ENCODE measurements at regions not wholly inside any gene's neighbourhood (a gene's known extent, or its start where the extent isn't known, plus 50 kb on each side); places are given as distances from the start of the nearest gene placed in this dataset.

DNA sequence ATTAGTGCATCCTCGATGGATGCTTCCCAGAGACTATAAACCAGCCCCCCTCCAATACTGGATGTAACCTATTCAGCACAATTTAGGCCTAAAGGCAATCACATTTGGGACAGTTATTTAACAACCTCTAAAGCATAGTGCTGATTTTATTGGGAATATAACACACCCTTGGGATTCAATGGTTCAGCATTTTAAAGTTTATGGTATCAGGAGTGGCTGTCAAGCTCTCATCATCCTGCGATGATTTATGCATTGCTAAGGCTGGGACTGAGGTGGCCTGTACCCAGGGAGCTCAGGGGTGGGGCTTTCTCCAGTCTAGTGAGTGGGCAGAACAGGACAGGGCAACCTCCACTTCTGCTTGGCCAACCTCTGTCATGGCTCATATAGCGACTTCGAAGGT, 464.9 kb downstream of the INHBA start:
- no peaks in the 10 kb centered on the region for H3K4me1 ChIP-seq (ENCODE audit: control insufficient read depth, insufficient read depth, low read length)
- H3K9ac ChIP-seq (ENCODE audit: low read length), result no peak overlapping the region
- no peak overlapping the region for H3K4me3 ChIP-seq (ENCODE audit: low read depth, low read length)
- H3K9me3 ChIP-seq (ENCODE audit: control insufficient read depth, insufficient read depth, low read depth, low read length), result no peaks in the 10 kb centered on the region
- H3K36me3 ChIP-seq (ENCODE audit: control insufficient read depth, insufficient read depth, low read length), result no peaks in the 10 kb centered on the region
- H3K27ac ChIP-seq (ENCODE audit: low read depth, low read length), result no peak overlapping the region
- no peaks in the 10 kb centered on the region for H3K27me3 ChIP-seq (ENCODE audit: control insufficient read depth, insufficient read depth, low read length)

DNA sequence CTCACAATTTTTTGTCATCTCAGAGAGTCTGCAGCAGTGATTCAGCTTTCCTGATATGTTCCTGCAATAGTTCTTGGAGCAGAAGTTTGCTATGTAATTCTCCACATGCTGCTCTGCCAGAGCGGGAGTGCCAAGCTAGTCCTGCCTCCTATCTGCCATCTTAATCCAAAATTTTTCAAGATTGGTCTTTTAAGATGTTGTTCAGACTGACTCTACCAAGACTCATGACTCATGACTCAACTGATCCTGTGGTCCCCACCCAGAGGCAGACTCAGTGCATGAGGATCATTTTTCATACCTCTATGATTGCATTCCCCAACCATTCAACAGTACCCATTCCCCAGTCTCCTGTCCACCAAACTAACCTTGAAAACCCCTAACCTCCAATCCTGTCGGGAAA, 470.8 kb downstream of the INHBA start:
- Histone ChIP-seq H3K27ac (ENCODE audit: low read depth, low read length) (no peak overlapping the region), H3K4me1 (ENCODE audit: control insufficient read depth, insufficient read depth, low read length) (no peaks in the 10 kb centered on the region), H3K27me3 (ENCODE audit: control insufficient read depth, insufficient read depth, low read length) (no peaks in the 10 kb centered on the region), H3K36me3 (ENCODE audit: control insufficient read depth, insufficient read depth, low read length) (no peaks in the 10 kb centered on the region), H3K9me3 (ENCODE audit: control insufficient read depth, insufficient read depth, low read depth, low read length) (peaks cover 3% of the 10 kb centered on the region; the same call in 1 of the 2 replicates), H3K4me3 (ENCODE audit: low read depth, low read length) (no peak overlapping the region), H3K9ac (ENCODE audit: low read length) (no peak overlapping the region)

DNA sequence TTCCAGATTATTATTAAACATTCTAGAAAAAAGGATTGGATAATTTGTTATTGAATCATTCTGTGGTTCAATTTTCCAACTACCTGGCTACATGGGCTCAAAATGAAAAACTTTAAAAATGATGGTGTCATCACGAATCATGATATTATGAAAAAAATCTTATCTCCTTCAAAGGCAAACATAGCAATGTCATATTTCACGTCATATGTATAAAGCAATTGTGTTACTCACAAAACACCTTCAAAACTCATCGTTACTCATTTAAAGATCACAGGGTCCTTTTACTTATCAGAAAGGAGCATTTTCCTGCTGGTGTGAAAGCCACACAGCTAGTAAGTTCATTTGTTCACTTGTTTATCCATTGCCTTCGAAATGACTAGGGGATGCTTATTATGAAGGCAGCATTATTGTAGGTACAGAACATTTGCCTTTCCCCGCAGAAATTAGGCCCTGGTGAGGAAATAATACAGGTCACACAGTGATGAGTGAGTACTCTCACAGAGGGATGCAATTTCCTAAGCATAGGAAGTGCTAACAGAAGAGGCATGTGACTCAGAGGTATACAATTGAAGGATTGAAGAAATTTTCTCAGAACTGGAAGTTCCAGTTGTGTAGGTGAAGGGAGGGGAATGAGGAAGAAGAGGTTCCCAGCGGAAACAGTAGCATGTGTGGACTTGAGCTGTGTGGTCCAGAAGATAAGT, 478.7 kb downstream of the INHBA start:
- Histone ChIP-seq H3K9me3 (ENCODE audit: control insufficient read depth, insufficient read depth, low read depth, low read length) (no peaks in the 10 kb centered on the region), H3K36me3 (ENCODE audit: control insufficient read depth, insufficient read depth, low read length) (no peaks in the 10 kb centered on the region), H3K27ac (ENCODE audit: low read depth, low read length) (no peak overlapping the region), H3K4me3 (ENCODE audit: low read depth, low read length) (no peak overlapping the region), H3K9ac (ENCODE audit: low read length) (no peak overlapping the region), H3K27me3 (ENCODE audit: control insufficient read depth, insufficient read depth, low read length) (peaks cover 53% of the 10 kb centered on the region), H3K4me1 (ENCODE audit: control insufficient read depth, insufficient read depth, low read length) (peaks cover 1% of the 10 kb centered on the region; the same call in 1 of the 2 replicates)

DNA sequence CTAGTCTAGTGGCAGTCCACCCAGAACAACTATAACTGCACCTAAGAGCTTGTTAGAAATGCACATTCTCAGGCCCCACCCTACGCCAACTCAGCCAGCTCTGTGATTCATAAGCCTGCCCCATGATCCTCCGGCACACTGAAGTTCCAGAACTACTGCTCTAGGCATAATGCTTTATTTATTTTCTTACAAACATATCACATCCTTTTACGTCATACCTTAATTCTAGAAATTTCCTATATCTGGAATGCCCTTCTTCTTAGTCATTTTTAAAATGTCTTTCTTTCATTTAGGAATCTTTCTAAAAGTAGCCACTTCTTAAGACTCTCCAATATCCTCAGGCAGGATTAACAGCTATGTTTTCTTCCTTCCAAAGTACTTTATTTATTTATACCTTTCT, 480.1 kb downstream of the INHBA start:
- H3K4me3 ChIP-seq (ENCODE audit: low read depth, low read length), result no peak overlapping the region
- no peaks in the 10 kb centered on the region for H3K36me3 ChIP-seq (ENCODE audit: control insufficient read depth, insufficient read depth, low read length)
- H3K4me1 ChIP-seq (ENCODE audit: control insufficient read depth, insufficient read depth, low read length), result peaks cover 4% of the 10 kb centered on the region; the same call in 1 of the 2 replicates
- no peaks in the 10 kb centered on the region for H3K9me3 ChIP-seq (ENCODE audit: control insufficient read depth, insufficient read depth, low read depth, low read length)
- no peak overlapping the region for H3K27ac ChIP-seq (ENCODE audit: low read depth, low read length)
- peaks cover 67% of the 10 kb centered on the region for H3K27me3 ChIP-seq (ENCODE audit: control insufficient read depth, insufficient read depth, low read length)
- H3K9ac ChIP-seq (ENCODE audit: low read length), result no peak overlapping the region

DNA sequence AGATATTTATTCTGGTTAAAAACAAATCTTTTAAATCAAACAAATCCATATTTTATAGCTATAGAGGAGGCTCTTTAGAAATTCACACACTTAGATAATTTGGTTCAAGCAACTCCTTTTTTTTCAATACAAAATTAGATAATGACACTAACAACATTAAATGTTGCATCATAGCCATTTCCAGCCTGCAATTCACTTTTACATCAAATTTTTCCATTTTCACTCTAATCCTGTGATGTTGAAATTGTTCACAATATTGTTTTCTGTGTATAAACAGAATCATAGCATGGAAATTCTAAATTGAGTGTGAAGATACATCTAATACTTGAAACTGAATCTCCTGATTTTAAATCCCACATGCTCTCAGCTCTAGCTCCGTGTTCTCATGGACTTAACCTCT, 482.6 kb downstream of the INHBA start:
- Histone ChIP-seq H3K4me1 (ENCODE audit: control insufficient read depth, insufficient read depth, low read length) (peaks cover 4% of the 10 kb centered on the region; the same call in 1 of the 2 replicates), H3K4me3 (ENCODE audit: low read depth, low read length) (no peak overlapping the region), H3K9me3 (ENCODE audit: control insufficient read depth, insufficient read depth, low read depth, low read length) (no peaks in the 10 kb centered on the region), H3K9ac (ENCODE audit: low read length) (no peak overlapping the region), H3K27ac (ENCODE audit: low read depth, low read length) (no peak overlapping the region), H3K27me3 (ENCODE audit: control insufficient read depth, insufficient read depth, low read length) (peaks cover 85% of the 10 kb centered on the region), H3K36me3 (ENCODE audit: control insufficient read depth, insufficient read depth, low read length) (no peaks in the 10 kb centered on the region)

DNA sequence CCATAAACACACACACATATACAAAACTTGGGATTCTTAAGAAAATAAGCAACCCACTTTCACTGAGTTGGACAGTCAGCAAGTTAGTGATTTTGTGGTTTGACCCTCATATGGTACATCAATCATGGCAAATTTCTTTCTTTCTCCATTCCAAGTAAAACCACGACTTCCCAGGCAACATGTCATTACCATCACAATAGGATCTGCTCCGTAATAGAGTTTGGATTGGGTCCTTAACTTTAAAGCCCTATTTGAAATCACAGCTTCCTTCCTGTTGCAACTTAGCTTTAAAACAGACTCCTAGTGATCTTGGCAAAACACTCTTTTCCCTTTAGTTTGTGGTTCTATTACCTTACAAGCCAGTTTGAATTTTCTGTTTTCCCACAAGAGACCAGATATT, 483.6 kb downstream of the INHBA start:
- no peak overlapping the region for H3K27ac ChIP-seq (ENCODE audit: low read depth, low read length)
- H3K9me3 ChIP-seq (ENCODE audit: control insufficient read depth, insufficient read depth, low read depth, low read length), result no peaks in the 10 kb centered on the region
- H3K4me3 ChIP-seq (ENCODE audit: low read depth, low read length), result no peak overlapping the region
- H3K4me1 ChIP-seq (ENCODE audit: control insufficient read depth, insufficient read depth, low read length), result peaks cover 4% of the 10 kb centered on the region; the same call in 1 of the 2 replicates
- H3K27me3 ChIP-seq (ENCODE audit: control insufficient read depth, insufficient read depth, low read length), result peaks cover 77% of the 10 kb centered on the region
- no peak overlapping the region for H3K9ac ChIP-seq (ENCODE audit: low read length)
- H3K36me3 ChIP-seq (ENCODE audit: control insufficient read depth, insufficient read depth, low read length), result no peaks in the 10 kb centered on the region

DNA sequence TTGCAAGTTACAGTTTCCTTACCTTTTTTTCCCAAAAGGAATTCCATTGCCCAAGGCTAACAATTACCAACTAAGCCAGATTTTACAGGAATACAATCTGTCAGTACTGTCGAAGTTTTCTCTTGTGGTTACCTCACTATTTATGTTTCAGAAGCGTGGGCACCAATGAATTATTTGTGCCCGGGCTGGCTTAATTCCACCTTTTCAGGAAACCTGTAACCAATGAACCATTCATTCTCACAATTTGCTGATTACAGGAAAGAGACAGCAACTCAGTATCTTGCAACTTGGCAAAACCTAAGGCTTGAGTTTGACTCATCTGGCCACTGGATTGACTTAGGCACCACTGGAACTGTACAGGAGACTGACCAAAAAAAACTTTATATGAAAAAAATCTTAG, 485.6 kb downstream of the INHBA start:
- H3K4me1 ChIP-seq (ENCODE audit: control insufficient read depth, insufficient read depth, low read length), result peaks cover 4% of the 10 kb centered on the region; the same call in 1 of the 2 replicates
- peaks cover 68% of the 10 kb centered on the region for H3K27me3 ChIP-seq (ENCODE audit: control insufficient read depth, insufficient read depth, low read length)
- H3K36me3 ChIP-seq (ENCODE audit: control insufficient read depth, insufficient read depth, low read length), result no peaks in the 10 kb centered on the region
- no peaks in the 10 kb centered on the region for H3K9me3 ChIP-seq (ENCODE audit: control insufficient read depth, insufficient read depth, low read depth, low read length)
- no peak overlapping the region for H3K9ac ChIP-seq (ENCODE audit: low read length)
- H3K27ac ChIP-seq (ENCODE audit: low read depth, low read length), result no peak overlapping the region
- no peak overlapping the region for H3K4me3 ChIP-seq (ENCODE audit: low read depth, low read length)

DNA sequence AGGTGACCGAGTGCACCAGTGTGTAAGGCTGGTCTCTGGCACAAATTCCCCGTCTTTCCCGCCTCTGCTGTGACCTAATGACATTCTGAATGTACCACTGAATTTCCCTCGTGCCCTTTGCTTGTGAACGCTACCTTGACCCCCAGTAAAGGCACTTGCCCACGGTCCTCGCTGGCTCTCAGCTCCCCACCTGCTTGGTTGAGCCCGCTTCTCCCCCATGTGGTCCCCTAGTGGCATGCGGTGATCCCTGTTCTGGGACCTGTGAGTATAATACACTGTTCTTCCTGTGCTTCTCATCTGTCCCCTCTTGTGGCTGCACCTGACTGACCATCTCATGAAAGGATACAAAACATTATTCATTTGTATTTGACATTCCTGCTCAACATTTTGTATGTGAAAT, 495.7 kb downstream of the INHBA start:
- Histone ChIP-seq H3K9ac (ENCODE audit: low read length) (no peak overlapping the region), H3K9me3 (ENCODE audit: control insufficient read depth, insufficient read depth, low read depth, low read length) (no peaks in the 10 kb centered on the region)

DNA sequence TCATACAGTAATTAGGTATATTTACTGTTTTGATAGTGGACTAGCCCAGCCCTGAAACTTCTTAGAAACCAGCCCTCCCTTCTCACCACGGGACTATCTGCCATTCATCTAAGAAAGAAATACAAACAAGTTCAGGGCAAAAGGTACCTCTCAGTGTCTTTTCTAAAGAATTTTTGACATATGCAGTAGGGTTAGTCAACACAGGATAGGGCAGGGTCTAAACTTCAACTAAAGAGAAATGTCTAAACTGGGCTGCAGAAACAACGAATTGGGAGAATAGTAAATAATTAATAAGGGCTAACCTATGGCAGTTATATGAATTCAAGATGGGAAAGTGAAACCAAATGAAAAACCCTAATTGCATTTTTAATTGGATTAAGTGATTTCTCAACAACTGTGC, 496.6 kb downstream of the INHBA start:
- no peak overlapping the region for H3K27ac ChIP-seq (ENCODE audit: low read depth, low read length)
- no peak overlapping the region for H3K9ac ChIP-seq (ENCODE audit: low read length)
- no peaks in the 10 kb centered on the region for H3K4me1 ChIP-seq (ENCODE audit: control insufficient read depth, insufficient read depth, low read length)
- H3K9me3 ChIP-seq (ENCODE audit: control insufficient read depth, insufficient read depth, low read depth, low read length), result no peaks in the 10 kb centered on the region
- no peaks in the 10 kb centered on the region for H3K27me3 ChIP-seq (ENCODE audit: control insufficient read depth, insufficient read depth, low read length)
- no peak overlapping the region for H3K4me3 ChIP-seq (ENCODE audit: low read depth, low read length)
- H3K36me3 ChIP-seq (ENCODE audit: control insufficient read depth, insufficient read depth, low read length), result no peaks in the 10 kb centered on the region

More for the DNA sequence above, 495.7 kb downstream of the INHBA start:
- Histone ChIP-seq H3K36me3 (ENCODE audit: control insufficient read depth, insufficient read depth, low read length) (no peaks in the 10 kb centered on the region), H3K27ac (ENCODE audit: low read depth, low read length) (no peak overlapping the region), H3K4me1 (ENCODE audit: control insufficient read depth, insufficient read depth, low read length) (no peaks in the 10 kb centered on the region), H3K27me3 (ENCODE audit: control insufficient read depth, insufficient read depth, low read length) (no peaks in the 10 kb centered on the region), H3K4me3 (ENCODE audit: low read depth, low read length) (no peak overlapping the region)

DNA sequence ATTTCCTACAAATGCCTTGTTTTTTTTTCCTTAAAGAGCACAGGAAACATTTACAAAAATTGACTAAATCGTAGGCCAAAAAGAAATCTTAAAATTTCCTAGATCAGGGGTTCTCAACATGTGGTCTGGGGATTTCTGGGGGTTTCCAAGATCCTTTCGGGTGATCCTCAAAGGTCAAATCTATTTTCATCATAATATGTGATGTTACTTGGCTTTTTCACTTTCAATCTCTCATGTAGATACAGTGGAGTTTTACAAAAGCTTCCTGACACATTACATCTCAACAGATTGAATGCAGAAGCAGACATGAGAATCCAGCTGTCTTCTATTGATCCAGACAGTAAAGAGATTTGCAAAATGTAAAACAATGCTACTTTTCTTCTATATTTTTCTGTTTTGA, 497.3 kb downstream of the INHBA start:
- no peaks in the 10 kb centered on the region for H3K4me1 ChIP-seq (ENCODE audit: control insufficient read depth, insufficient read depth, low read length)
- no peaks in the 10 kb centered on the region for H3K9me3 ChIP-seq (ENCODE audit: control insufficient read depth, insufficient read depth, low read depth, low read length)
- no peak overlapping the region for H3K27ac ChIP-seq (ENCODE audit: low read depth, low read length)
- H3K36me3 ChIP-seq (ENCODE audit: control insufficient read depth, insufficient read depth, low read length), result no peaks in the 10 kb centered on the region
- H3K9ac ChIP-seq (ENCODE audit: low read length), result no peak overlapping the region
- no peak overlapping the region for H3K4me3 ChIP-seq (ENCODE audit: low read depth, low read length)
- H3K27me3 ChIP-seq (ENCODE audit: control insufficient read depth, insufficient read depth, low read length), result no peaks in the 10 kb centered on the region

DNA sequence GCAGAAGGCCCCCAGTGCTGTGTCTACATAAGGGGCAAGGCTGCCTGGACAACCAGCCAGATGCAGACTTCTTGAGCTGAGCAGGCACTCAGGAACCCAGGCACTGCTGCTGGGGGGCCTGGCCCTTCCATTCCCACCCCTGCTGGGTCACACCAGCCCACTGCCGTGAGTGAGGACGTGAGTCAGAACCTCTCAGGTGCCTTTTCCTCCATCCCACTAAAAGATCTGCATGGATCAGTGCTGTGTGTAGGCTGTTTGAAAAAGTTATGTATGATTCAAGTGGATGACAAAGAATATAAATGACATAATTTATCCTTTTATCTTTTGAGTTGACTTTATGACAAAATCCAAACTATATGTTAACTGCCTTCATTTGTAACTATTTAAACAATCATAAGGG, 499.3 kb downstream of the INHBA start:
- Histone ChIP-seq H3K27ac (ENCODE audit: low read depth, low read length) (no peak overlapping the region), H3K4me3 (ENCODE audit: low read depth, low read length) (no peak overlapping the region), H3K27me3 (ENCODE audit: control insufficient read depth, insufficient read depth, low read length) (no peaks in the 10 kb centered on the region), H3K36me3 (ENCODE audit: control insufficient read depth, insufficient read depth, low read length) (no peaks in the 10 kb centered on the region), H3K9me3 (ENCODE audit: control insufficient read depth, insufficient read depth, low read depth, low read length) (no peaks in the 10 kb centered on the region), H3K4me1 (ENCODE audit: control insufficient read depth, insufficient read depth, low read length) (no peaks in the 10 kb centered on the region), H3K9ac (ENCODE audit: low read length) (no peak overlapping the region)
